GM18858 (cell line): ENCODE measurements at regions not wholly inside any gene's neighbourhood (a gene's known extent, or its start where the extent isn't known, plus 50 kb on each side); places are given as distances from the start of the nearest gene placed in this dataset.

Source experiments
- ATAC-seq: cut with Tn5 transposase; IDR thresholded peaks from one replicate; pipeline ENCODE4 v1.9.1; 2021; ENCODE audit not compliant: unreplicated experiment

GRCh38 chr6:170162775-170163404 is 128.0 kb downstream of the DLL1 start:
- no peak for ATAC-seq

DNA sequence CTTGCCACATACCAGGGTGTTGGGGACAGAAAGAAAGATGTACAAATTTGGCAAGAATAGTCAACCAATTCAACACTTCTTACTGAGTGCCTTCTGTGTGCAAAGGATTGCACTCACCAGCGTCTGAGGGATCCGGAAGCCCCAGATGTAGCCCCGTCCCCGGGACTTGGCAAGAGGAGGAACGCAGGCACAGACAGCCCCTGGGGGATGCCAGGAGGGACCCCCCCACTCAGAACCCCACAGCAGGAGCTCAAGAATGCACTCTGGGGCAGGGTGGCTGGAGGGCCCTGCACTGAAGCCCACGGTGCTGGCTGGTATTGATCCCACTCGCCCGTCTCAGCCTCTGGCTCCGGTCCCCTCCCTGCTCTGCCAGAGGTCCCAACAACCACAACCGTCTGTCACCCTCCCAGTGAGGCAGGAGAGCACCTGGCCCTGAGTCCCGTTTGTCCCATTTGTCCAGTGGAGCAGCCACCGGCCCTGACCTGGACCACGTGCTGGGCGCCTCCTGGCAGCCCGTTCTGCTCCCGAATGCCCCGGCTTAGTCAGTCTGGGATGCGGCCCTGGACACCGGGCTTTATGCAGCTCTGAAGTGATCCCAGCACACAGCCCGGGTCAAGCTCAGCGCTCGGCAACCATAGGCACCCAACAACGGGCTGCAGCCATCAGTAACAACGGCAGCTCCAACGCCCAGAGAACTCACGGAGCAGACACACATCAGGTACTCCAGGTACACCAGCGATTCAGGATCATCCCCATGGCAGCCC is 128.7 kb downstream of the DLL1 start:
- no peak for ATAC-seq

- ATAC-seq = no peak
Measured at GRCh38 chr6:170160628-170161611, 130.0 kb downstream of the DLL1 start.

- no peak for ATAC-seq
Measured at GRCh38 chr6:170160031-170160627, 130.7 kb downstream of the DLL1 start.

DNA sequence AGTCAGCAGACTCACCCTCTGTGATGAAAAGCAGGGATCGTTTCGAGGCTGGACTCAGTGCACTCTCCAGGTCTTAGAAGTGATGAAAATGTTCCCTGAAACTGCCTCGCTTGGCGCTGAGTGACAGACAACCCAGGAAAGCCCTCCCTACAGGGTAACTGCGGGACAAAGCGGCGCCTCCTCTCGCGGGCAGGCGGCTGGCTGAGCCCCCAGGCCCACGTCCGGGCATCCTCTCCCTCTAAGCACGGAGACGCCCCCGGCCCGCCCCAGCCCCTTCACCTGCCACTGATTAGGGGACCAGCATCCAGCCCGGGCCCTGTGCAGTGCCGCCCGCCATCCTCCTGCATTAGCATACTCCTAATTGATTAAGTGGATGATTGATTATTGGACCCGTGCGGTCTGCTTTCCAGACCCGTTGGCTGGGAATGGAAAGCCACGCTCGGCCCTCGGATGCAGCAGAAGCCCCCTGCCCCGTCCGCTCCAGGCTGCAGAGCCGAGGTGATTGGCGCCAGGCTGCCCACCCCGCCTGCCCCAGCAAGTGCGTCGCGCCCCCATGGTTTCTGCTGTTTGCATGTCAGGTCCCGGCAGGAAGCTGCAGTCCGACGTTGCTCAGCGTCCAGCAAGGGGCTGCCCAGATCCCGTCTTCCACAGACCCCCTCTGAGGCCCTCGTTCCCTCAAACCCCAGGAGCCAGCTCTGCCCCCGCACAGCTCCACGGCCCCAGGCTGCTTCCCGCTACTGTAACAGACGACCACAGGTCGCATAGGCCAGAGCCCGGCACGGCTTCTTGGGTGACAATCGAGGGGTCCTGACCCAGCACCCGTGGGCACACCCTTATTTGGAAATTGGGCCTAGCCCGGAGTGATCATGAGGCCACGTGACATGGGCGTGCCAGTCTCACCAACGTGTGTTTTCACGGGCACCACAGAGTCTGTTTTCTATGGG is 131.6 kb downstream of the DLL1 start:
- no peak for ATAC-seq

- ATAC-seq = no peak
Measured at GRCh38 chr6:170158296-170159021, 132.4 kb downstream of the DLL1 start.

- no peak for ATAC-seq
Measured at GRCh38 chr6:170157567-170158218, 133.2 kb downstream of the DLL1 start.

- no peak for ATAC-seq
Measured at GRCh38 chr6:170156448-170157375, 134.2 kb downstream of the DLL1 start.

GRCh38 chr6:170155464-170156196 is 135.2 kb downstream of the DLL1 start:
- no peak for ATAC-seq

- ATAC-seq = no peak
Measured at GRCh38 chr6:170153436-170154319, 137.2 kb downstream of the DLL1 start.

DNA sequence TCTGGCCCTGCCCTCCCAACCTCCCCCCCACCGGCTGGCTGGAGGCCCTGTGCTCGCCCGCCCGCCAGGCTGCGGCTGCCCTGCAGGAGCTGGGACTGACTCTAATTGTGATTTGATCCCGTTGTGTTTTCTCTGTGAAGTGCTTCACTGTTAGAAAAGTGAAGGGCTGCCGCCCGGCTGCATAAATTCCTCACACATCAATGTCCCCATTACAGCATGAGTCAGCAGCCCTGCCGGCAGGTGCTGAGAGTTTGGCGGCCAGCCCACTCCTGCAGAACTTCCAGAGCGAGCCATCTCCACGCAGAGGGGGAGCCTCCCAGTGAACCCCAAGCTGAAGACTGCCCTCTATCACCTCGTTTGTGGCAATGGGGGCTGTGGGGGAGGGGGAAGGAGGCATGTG is 137.9 kb downstream of the DLL1 start:
- ATAC-seq = no peak

- no peak for ATAC-seq
Measured at GRCh38 chr6:170152124-170152926, 138.6 kb downstream of the DLL1 start.

- no peak for ATAC-seq
Measured at GRCh38 chr6:170151804-170152123, 139.1 kb downstream of the DLL1 start.

GRCh38 chr6:170151321-170151771 is 139.5 kb downstream of the DLL1 start:
- ATAC-seq = no peak

- ATAC-seq = no peak
Measured at GRCh38 chr6:170150590-170150945, 140.3 kb downstream of the DLL1 start.
